ENCODE measurements at regions not wholly inside any gene's neighbourhood (a gene's known extent, or its start where the extent isn't known, plus 50 kb on each side); places are given as distances from the start of the nearest gene placed in this dataset.
A peak's percentile ranks its signal among the peaks of the same experiment; 100 is the strongest.

DNA sequence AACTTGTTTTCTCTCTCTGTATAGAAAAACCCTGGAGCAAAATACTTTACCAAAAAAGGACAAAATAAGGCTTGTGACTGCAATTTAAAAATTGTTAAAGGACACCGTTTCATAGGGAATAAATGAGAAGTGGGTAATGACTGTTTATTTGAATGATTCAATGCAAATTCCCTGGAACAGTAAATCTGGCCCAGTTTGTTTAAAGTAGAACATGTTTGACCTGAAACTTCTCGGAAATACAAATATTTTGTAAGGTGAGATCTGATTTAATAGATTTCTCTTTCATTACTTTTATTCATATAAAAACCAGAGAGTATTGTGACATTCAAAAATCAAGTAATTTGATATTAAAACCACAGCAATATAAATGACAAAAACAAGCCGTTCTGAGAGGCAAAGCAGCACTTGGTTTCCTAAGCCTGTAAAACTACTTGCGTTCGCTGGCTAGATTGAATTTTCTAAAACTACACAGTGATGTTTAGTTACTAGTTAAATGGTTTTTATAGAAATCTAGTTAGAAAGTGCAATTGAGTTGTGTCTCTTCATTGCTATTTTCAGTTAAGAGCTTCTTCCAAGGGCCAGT, 76.8 kb upstream of the PITRM1 start:
- no peak for DNase-seq (ENCODE audit: extremely low read depth, low read depth)
- no peak overlapping the region for H3K4me3 ChIP-seq (replicated peaks; ENCODE audit: low read depth, low read length)
- TF ChIP-seq, protein P1, sequence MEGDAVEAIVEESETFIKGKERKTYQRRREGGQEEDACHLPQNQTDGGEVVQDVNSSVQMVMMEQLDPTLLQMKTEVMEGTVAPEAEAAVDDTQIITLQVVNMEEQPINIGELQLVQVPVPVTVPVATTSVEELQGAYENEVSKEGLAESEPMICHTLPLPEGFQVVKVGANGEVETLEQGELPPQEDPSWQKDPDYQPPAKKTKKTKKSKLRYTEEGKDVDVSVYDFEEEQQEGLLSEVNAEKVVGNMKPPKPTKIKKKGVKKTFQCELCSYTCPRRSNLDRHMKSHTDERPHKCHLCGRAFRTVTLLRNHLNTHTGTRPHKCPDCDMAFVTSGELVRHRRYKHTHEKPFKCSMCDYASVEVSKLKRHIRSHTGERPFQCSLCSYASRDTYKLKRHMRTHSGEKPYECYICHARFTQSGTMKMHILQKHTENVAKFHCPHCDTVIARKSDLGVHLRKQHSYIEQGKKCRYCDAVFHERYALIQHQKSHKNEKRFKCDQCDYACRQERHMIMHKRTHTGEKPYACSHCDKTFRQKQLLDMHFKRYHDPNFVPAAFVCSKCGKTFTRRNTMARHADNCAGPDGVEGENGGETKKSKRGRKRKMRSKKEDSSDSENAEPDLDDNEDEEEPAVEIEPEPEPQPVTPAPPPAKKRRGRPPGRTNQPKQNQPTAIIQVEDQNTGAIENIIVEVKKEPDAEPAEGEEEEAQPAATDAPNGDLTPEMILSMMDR (IDR thresholded peaks at IDR 0.05; ENCODE audit: low read depth, low read length, missing control alignments) = no peak

DNA sequence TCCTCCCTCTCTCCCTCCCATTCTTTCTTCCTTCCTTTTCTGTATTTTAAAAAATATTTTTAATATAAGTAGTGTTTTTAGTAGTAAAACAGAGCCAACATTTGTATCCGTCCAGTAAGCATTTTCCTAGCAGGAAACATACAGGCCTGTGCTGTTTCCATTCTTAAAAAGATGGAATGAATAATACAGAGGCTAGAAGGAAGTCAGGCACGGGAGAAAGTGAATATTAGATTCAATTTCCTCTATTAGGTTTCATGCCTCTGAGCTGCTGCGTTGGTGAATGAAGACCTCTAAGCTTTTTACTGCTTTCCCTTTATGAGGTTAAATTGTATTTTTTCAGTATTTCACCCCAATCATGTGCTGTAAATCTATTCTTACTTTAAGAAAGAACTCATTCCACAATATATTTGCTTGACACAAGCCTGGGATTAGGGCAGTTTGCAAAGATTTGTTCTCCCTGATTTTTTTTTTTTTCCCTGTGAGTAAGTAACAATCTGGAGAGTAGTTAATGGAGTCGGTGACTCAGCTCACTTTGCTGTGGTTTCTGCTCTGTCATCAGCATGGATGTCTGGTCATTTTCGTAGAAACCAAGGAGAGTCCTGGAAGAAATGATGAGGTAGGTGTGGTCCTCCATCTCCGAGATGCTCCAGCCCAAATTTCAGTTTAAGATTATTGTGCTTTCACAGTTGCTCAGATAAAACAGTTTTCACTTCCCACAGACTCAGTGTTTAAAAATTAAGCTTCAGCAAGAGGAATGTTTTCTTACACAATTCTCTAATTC, 76.1 kb upstream of the PITRM1 start:
- no peak overlapping the region for H3K4me3 ChIP-seq (replicated peaks; ENCODE audit: low read depth, low read length)
- peak; percentile 81 for DNase-seq (ENCODE audit: extremely low read depth, low read depth)
- TF ChIP-seq, protein P1 (IDR thresholded peaks at IDR 0.05; ENCODE audit: low read depth, low read length, missing control alignments) = no peak

DNA sequence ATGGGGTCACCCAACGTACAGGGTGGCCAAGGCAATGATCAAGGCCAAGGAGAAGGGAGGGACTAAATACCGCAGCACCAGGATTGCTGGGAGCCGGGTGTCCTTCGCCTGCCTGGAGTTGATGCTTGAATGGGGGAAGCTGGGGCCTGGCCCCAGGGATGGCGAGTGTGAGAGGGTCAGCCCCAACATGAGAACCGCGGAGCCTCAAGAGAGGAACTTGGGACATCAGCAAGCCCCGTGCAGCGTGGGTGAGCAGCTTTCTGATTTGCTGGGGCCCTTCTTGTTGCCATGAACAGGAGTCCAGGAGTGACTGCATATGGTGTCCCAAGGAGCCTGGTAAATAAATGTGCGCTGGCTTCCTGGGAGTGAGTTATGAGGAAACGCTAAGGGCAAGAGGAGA, 72.8 kb upstream of the PITRM1 start:
- DNase-seq (ENCODE audit: extremely low read depth, low read depth) = no peak
- H3K4me3 ChIP-seq (replicated peaks; ENCODE audit: low read depth, low read length) = no peak overlapping the region
- TF ChIP-seq, protein P1 (IDR thresholded peaks at IDR 0.05; ENCODE audit: low read depth, low read length, missing control alignments) = no peak

DNA sequence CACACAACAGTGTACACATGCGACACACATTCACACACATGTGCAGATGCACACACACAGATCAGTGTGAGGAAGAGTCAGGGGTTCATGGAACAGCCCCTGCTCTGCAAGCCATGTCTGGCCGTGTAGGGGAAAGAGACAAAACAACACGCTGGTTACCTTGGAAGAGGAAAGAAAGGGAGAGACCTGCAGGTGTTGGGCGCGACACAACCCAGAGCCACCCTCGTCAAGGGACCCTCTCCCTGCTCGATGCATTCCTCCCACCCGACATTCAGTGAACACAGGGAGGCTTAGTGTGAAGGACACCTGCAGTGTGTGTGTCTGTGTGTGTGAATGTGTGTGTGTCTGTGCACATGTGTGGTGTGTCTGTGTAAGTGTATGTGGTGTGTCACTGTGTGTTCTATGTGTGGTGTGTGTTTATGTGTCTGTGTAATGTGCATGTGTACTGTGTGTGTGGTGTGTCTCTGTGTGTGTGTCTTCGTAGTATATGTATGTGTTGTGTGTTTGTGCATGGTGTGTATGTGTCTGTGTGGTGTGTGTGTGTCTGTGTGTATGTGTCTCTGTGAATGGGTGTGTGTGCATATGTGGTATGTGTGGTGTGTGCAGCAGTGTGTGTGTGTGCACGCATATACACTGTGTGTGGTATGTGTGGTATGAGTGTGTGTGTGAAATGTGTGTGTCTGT, 69.5 kb upstream of the PITRM1 start:
- H3K4me3 ChIP-seq (replicated peaks; ENCODE audit: low read depth, low read length) = no peak overlapping the region
- TF ChIP-seq, protein P1 (IDR thresholded peaks at IDR 0.05; ENCODE audit: low read depth, low read length, missing control alignments) = no peak
- DNase-seq (ENCODE audit: extremely low read depth, low read depth) = no peak

DNA sequence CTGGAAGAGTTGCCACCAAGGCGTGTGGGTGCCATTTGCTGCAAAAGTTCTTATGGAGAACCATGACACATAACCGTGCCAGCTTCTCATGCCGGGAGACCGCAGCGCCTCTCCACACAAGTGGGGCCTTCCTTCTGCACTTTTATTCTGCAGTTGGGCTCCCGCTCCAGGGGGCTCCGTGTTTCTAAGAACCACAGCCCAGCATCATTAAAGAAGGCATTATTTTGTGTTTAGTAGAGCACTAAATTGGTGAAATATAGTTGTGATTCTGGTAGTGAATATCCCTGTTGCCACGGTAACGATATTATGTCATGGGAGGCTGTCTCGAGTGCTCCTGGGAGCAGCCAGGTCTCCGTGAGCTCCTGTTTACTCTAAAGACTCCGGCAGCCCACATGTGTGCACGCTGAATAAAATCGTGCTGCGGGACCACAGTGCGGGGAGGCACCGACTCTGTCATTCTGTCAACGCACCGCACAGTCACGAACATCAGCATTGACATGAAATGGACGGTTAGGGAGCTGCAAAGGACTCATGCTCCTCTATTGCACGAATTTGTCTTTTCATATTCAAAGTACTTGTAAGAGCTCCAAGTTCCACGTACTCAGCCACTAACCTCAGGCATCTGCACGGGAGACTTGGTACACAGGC, 68.8 kb upstream of the PITRM1 start:
- TF ChIP-seq, protein P1 (IDR thresholded peaks at IDR 0.05; ENCODE audit: low read depth, low read length, missing control alignments) = no peak
- no peak overlapping the region for H3K4me3 ChIP-seq (replicated peaks; ENCODE audit: low read depth, low read length)
- no peak for DNase-seq (ENCODE audit: extremely low read depth, low read depth)

DNA sequence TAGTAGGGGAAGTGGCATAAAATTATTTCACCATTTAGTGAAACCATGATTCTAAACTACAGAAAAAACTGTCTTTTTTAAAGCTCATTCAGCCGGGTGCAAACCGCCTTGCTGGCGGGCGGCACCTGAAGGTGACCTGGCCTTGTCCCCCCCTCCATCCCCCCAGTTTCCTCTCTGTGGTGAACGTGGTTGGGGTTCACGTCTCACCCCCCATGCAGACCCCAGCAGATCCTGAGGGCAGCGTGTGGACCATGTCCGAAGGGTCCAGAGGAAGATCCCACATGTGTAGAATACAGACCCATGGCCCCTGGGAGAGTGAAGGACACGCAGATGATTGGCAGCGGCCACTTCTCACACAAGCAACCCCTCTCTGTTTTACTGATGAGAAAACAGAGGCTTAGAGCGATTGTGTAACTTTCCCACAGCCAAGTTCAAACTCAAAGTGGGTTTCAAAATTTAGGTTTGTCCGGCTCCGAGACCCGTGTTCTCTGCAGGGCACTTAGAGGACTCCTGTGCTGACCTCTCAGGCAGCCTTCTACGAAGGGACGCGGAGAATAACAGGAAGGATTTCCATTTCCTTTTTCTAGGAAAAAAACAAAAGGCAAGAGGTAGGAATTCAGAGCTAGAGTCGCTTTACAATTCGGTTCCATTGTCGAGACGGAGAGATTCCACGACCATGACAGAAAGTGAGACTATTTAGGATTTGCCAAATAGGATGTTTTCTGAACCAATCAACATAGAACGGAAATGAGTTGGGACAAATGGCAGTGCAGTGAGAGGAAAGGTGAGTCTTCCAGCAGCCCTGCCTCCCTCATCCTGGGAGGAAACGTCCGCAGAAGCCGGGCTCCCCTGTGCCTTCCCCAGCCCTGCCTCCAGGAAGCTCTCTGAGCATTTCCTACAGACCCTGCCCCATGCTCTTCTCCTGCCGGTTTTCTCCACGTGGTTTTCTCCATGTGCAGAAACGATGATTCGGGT, 67.6 kb upstream of the PITRM1 start:
- TF ChIP-seq, protein P1 (IDR thresholded peaks at IDR 0.05; ENCODE audit: low read depth, low read length, missing control alignments) = no peak
- no peak for DNase-seq (ENCODE audit: extremely low read depth, low read depth)
- H3K4me3 ChIP-seq (replicated peaks; ENCODE audit: low read depth, low read length) = no peak overlapping the region
